ENCODE measurements at regions not wholly inside any gene's neighbourhood (a gene's known extent, or its start where the extent isn't known, plus 50 kb on each side); places are given as distances from the start of the nearest gene placed in this dataset.

- Histone ChIP-seq H3K36me3 (ENCODE audit: insufficient read depth, low read length, poor library complexity, severe bottlenecking) (no peaks in the 10 kb centered on the region), H3K4me1 (ENCODE audit: insufficient read depth, low read length, poor library complexity, severe bottlenecking) (no peaks in the 10 kb centered on the region), H3K9me3 (ENCODE audit: low read depth, low read length, poor library complexity, severe bottlenecking) (peaks cover 3% of the 10 kb centered on the region), H3K27me3 (replicated peaks; ENCODE audit: insufficient read depth, low read depth, low read length, poor library complexity) (peaks cover 30% of the 10 kb centered on the region), H3K27ac (ENCODE audit: low read depth, low read length, poor library complexity, severe bottlenecking) (no peak overlapping the region), H3K4me3 (ENCODE audit: low read depth, low read length, poor library complexity, severe bottlenecking) (no peak overlapping the region)
- BruUV-seq (replicated peaks) = no TSS peak
- no peak for TF ChIP-seq EZH2 (IDR thresholded peaks at IDR 0.05; ENCODE audit: borderline replicate concordance, low read depth, low read length, poor library complexity, severe bottlenecking)
- intact Hi-C loops (cut with micrococcal nuclease; ENCODE audit: unreplicated experiment) = no loop called here
- ChIA-PET POLR2A (ENCODE audit: low non-redundant PET) (no interaction called here), CTCF (no interaction called here)
- no peak for DNase-seq (ENCODE audit: low spot score)
Observed at GRCh38 chr18:78901923-78902794, 77.5 kb upstream of the SALL3 start.

GRCh38 chr18:78902795-78903435, 76.7 kb upstream of the SALL3 start:
- Histone ChIP-seq H3K36me3 (ENCODE audit: insufficient read depth, low read length, poor library complexity, severe bottlenecking) (no peaks in the 10 kb centered on the region), H3K9me3 (ENCODE audit: low read depth, low read length, poor library complexity, severe bottlenecking) (peaks cover 3% of the 10 kb centered on the region), H3K27me3 (replicated peaks; ENCODE audit: insufficient read depth, low read depth, low read length, poor library complexity) (peaks cover 30% of the 10 kb centered on the region), H3K4me3 (ENCODE audit: low read depth, low read length, poor library complexity, severe bottlenecking) (no peak overlapping the region), H3K4me1 (ENCODE audit: insufficient read depth, low read length, poor library complexity, severe bottlenecking) (no peaks in the 10 kb centered on the region), H3K27ac (ENCODE audit: low read depth, low read length, poor library complexity, severe bottlenecking) (no peak overlapping the region)
- no peak for TF ChIP-seq EZH2 (IDR thresholded peaks at IDR 0.05; ENCODE audit: borderline replicate concordance, low read depth, low read length, poor library complexity, severe bottlenecking)
- no peak for TF ChIP-seq CTCF (conservative IDR thresholded peaks at IDR 0.05; ENCODE audit: low read depth, low read length)
- no peak for DNase-seq (ENCODE audit: low spot score)
- ChIA-PET CTCF (no interaction called here), POLR2A (ENCODE audit: low non-redundant PET) (no interaction called here)
- BruUV-seq (replicated peaks) = no TSS peak
- intact Hi-C loops (cut with micrococcal nuclease; ENCODE audit: unreplicated experiment) = no loop called here

GRCh38 chr18:78903436-78904178, 76.0 kb upstream of the SALL3 start:
- TF ChIP-seq CTCF (conservative IDR thresholded peaks at IDR 0.05; ENCODE audit: low read depth, low read length) (no peak), EZH2 (IDR thresholded peaks at IDR 0.05; ENCODE audit: borderline replicate concordance, low read depth, low read length, poor library complexity, severe bottlenecking) (no peak)
- Histone ChIP-seq H3K36me3 (ENCODE audit: insufficient read depth, low read length, poor library complexity, severe bottlenecking) (no peaks in the 10 kb centered on the region), H3K4me3 (ENCODE audit: low read depth, low read length, poor library complexity, severe bottlenecking) (no peak overlapping the region), H3K4me1 (ENCODE audit: insufficient read depth, low read length, poor library complexity, severe bottlenecking) (no peaks in the 10 kb centered on the region), H3K27me3 (replicated peaks; ENCODE audit: insufficient read depth, low read depth, low read length, poor library complexity) (peaks cover 30% of the 10 kb centered on the region), H3K9me3 (ENCODE audit: low read depth, low read length, poor library complexity, severe bottlenecking) (no peaks in the 10 kb centered on the region), H3K27ac (ENCODE audit: low read depth, low read length, poor library complexity, severe bottlenecking) (no peak overlapping the region)
- intact Hi-C loops (cut with micrococcal nuclease; ENCODE audit: unreplicated experiment) = no loop called here
- no peak for DNase-seq (ENCODE audit: low spot score)
- POLR2A ChIA-PET (ENCODE audit: low non-redundant PET) = no interaction called here
- CTCF ChIA-PET = no interaction called here
- no TSS peak for BruUV-seq (replicated peaks)
